GM23338 (cell line): ENCODE measurements at regions not wholly inside any gene's neighbourhood (a gene's known extent, or its start where the extent isn't known, plus 50 kb on each side); places are given as distances from the start of the nearest gene placed in this dataset.

ENCODE experiments used
- CTCF ChIP-seq, 2 experiments: fragments of 200-600 bp in 1 of 2; sonication (generic) in 1 of 2; conservative IDR thresholded peaks; 2 replicates each; pipeline versions ENCODE4 v1.5.1 to v1.6.1; 2016 to 2017; ENCODE audit warnings: antibody characterized with exemption in 2 of 2, low read depth in 2 of 2, mild to moderate bottlenecking in 2 of 2, moderate library complexity in 1 of 2
- EZH2phosphoT487 ChIP-seq: fragments of 200-600 bp; sonication (generic); IDR thresholded peaks from one replicate; pipeline ENCODE4 v1.8.1; 2018; ENCODE audit warnings: antibody characterized with exemption; ENCODE audit not compliant: unreplicated experiment
- POLR2AphosphoS5 ChIP-seq: IDR thresholded peaks from 2 replicates; pipeline ENCODE4 v1.6.1; 2016; ENCODE audit warnings: antibody characterized with exemption, low read depth
- REST ChIP-seq: IDR thresholded peaks from one replicate; pipeline ENCODE4 v1.6.1; 2018; ENCODE audit warnings: antibody characterized with exemption; ENCODE audit not compliant: unreplicated experiment

DNA sequence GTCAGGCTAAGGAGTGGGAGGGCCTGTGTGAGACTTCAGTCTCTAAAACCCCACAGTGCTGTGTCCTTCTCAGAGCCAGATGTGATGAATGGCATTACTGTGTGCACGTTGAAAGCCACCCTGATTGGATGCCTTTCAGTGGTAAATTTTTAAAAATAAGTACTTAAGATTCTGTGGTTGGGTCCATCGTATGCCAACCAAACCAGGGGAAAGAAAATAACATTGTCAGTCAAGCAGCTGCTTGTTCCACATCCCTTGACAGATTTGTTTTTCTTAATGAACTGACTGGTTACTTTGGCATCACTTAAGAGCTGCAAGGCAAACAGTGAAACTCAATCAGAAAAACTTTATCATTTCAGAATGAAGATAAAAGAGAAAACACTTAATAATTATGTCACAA lies 334.0 kb upstream of the NT5E start:
- TF ChIP-seq CTCF (conservative IDR thresholded peaks at IDR 0.05; ENCODE audit: low read depth in 2 of 2) = no peak
- TF ChIP-seq REST = no peak
- TF ChIP-seq EZH2phosphoT487 = no peak
- no peak for TF ChIP-seq POLR2AphosphoS5
